Osteoblast (primary cell): ENCODE measurements at regions not wholly inside any gene's neighbourhood (a gene's known extent, or its start where the extent isn't known, plus 50 kb on each side); places are given as distances from the start of the nearest gene placed in this dataset.

ENCODE experiments used
- DNase-seq: peaks from one replicate; pipeline ENCODE4 v3.0.0; 2011; ENCODE audit warnings: low spot score, mixed read lengths; ENCODE audit not compliant: insufficient read length; ENCODE audit errors: missing footprints
- H2AFZ ChIP-seq: 2 replicates; pipeline ENCODE4 v1.6.0; 2011; ENCODE audit warnings: mild to moderate bottlenecking, low read length
- H3K27ac ChIP-seq: 2 replicates; pipeline ENCODE4 v1.5.1; 2011; ENCODE audit warnings: mild to moderate bottlenecking, low read depth, low read length, moderate library complexity
- H3K27me3 ChIP-seq: 2 replicates; pipeline ENCODE4 v1.6.0; 2012; ENCODE audit warnings: mild to moderate bottlenecking, control low read depth, inconsistent platforms, low read length, moderate library complexity; ENCODE audit not compliant: insufficient read depth
- H3K36me3 ChIP-seq: 2 replicates; pipeline ENCODE4 v1.5.1; 2011; ENCODE audit warnings: mild to moderate bottlenecking, low read length, control low read depth, moderate library complexity; ENCODE audit not compliant: insufficient read depth
- H3K4me1 ChIP-seq: 2 replicates; pipeline ENCODE4 v1.5.1; 2011; ENCODE audit warnings: mild to moderate bottlenecking, low read length, control low read depth, moderate library complexity; ENCODE audit not compliant: insufficient read depth
- H3K4me2 ChIP-seq: 2 replicates; pipeline ENCODE4 v1.6.0; 2011; ENCODE audit warnings: mild to moderate bottlenecking, low read length; ENCODE audit not compliant: insufficient read depth
- H3K4me3 ChIP-seq: fragments of 200-600 bp; sonication (generic); 3 replicates; pipeline ENCODE4 v1.5.1; 2012; ENCODE audit warnings: mild to moderate bottlenecking, low read length, inconsistent platforms; ENCODE audit not compliant: insufficient read depth
- H3K79me2 ChIP-seq: 2 replicates; pipeline ENCODE4 v1.6.0; 2012; ENCODE audit warnings: mild to moderate bottlenecking, low read length, control low read depth, inconsistent platforms; ENCODE audit not compliant: insufficient read depth
- H3K9me3 ChIP-seq: 2 replicates; pipeline ENCODE4 v1.5.1; 2011; ENCODE audit warnings: low read depth, low read length, control low read depth
- H4K20me1 ChIP-seq: 2 replicates; pipeline ENCODE4 v1.6.0; 2012; ENCODE audit warnings: mild to moderate bottlenecking, low read length, control low read depth; ENCODE audit not compliant: insufficient read depth
- CTCF ChIP-seq: IDR thresholded peaks from 2 replicates; pipeline ENCODE4 v1.5.1; 2011; ENCODE audit warnings: mild to moderate bottlenecking, low read depth, low read length, moderate library complexity; ENCODE audit errors: extremely low read depth

- no peak overlapping the region for H2AFZ ChIP-seq
- no peaks in the 10 kb centered on the region for H3K79me2 ChIP-seq
- no peak overlapping the region for H3K4me3 ChIP-seq
- H3K27me3 ChIP-seq, result no peaks in the 10 kb centered on the region
- DNase-seq, result no peak
- no peaks in the 10 kb centered on the region for H4K20me1 ChIP-seq
- no peak for TF ChIP-seq CTCF
- H3K27ac ChIP-seq, result no peak overlapping the region
- no peaks in the 10 kb centered on the region for H3K36me3 ChIP-seq
- no peaks in the 10 kb centered on the region for H3K4me1 ChIP-seq
- H3K4me2 ChIP-seq, result no peak overlapping the region
- peaks cover 3% of the 10 kb centered on the region for H3K9me3 ChIP-seq
These were observed 650.9 kb upstream of the PCDH10 start for GRCh38 chr4:132498215-132498614.

GRCh38 chr4:132502096-132502552 is 647.0 kb upstream of the PCDH10 start:
- Histone ChIP-seq H3K27me3 (no peaks in the 10 kb centered on the region), H3K9me3 (peaks cover 3% of the 10 kb centered on the region), H3K4me1 (no peaks in the 10 kb centered on the region), H3K79me2 (no peaks in the 10 kb centered on the region), H3K4me2 (no peak overlapping the region), H3K4me3 (no peak overlapping the region), H3K27ac (no peak overlapping the region), H4K20me1 (no peaks in the 10 kb centered on the region), H2AFZ (no peak overlapping the region), H3K36me3 (no peaks in the 10 kb centered on the region)
- DNase-seq, result no peak
- TF ChIP-seq CTCF, result no peak

- DNase-seq, result no peak
These were observed 644.7 kb upstream of the PCDH10 start for GRCh38 chr4:132504438-132504837.

GRCh38 chr4:132506568-132506967 is 642.5 kb upstream of the PCDH10 start:
- Histone ChIP-seq H3K27me3 (no peaks in the 10 kb centered on the region), H2AFZ (no peak overlapping the region), H3K4me2 (no peak overlapping the region), H3K4me3 (no peak overlapping the region), H3K4me1 (no peaks in the 10 kb centered on the region), H4K20me1 (no peaks in the 10 kb centered on the region), H3K79me2 (no peaks in the 10 kb centered on the region), H3K36me3 (no peaks in the 10 kb centered on the region), H3K27ac (no peak overlapping the region), H3K9me3 (no peaks in the 10 kb centered on the region)
- DNase-seq, result no peak
- no peak for TF ChIP-seq CTCF

More at GRCh38 chr4:132504438-132504837, 644.7 kb upstream of the PCDH10 start:
- Histone ChIP-seq H3K4me1 (no peaks in the 10 kb centered on the region), H2AFZ (no peak overlapping the region), H3K9me3 (no peaks in the 10 kb centered on the region), H3K4me3 (no peak overlapping the region), H3K36me3 (no peaks in the 10 kb centered on the region), H3K27ac (no peak overlapping the region), H3K27me3 (no peaks in the 10 kb centered on the region), H4K20me1 (no peaks in the 10 kb centered on the region), H3K79me2 (no peaks in the 10 kb centered on the region), H3K4me2 (no peak overlapping the region)
- TF ChIP-seq CTCF, result no peak
